ENCODE measurements at regions not wholly inside any gene's neighbourhood (a gene's known extent, or its start where the extent isn't known, plus 50 kb on each side); places are given as distances from the start of the nearest gene placed in this dataset.

GRCh38 chr12:107152315-107152714, 59.0 kb upstream of the CRY1 start:
- in situ Hi-C loops (cut with HindIII; ENCODE audit: extremely low pct_ligation_motif_present, low pct_unique_long_range_greater_than_20kb) (no loop called here), intact Hi-C loops (cut with micrococcal nuclease; ENCODE audit: unreplicated experiment) (no loop called here)
- H3K79me2 ChIP-seq (ENCODE audit: insufficient read depth, low read length) = no peaks in the 10 kb centered on the region
- 3% methylated on average over 3 of the region's 3 CpGs for WGBS (ENCODE audit: low lambda C conversion rate)
- ATAC-seq = no peak
- no peak overlapping the region for H2AFZ ChIP-seq (ENCODE audit: low read length)
- no peak for DNase-seq (ENCODE audit: low spot score)
- no peaks in the 10 kb centered on the region for H4K20me1 ChIP-seq (ENCODE audit: insufficient read depth, low read length)
- H3K4me1 ChIP-seq (ENCODE audit: insufficient read depth, low read length) = no peaks in the 10 kb centered on the region
- TF ChIP-seq SIX1 (CRISPR knock-in tag; IDR thresholded peaks at IDR 0.05; ENCODE audit: borderline replicate concordance) (no peak), STAG1 (CRISPR knock-in tag; IDR thresholded peaks at IDR 0.05) (no peak), TAF1 (CRISPR knock-in tag; IDR thresholded peaks at IDR 0.05) (no peak), TCF12 (IDR thresholded peaks at IDR 0.05) (no peak), TCF12 (CRISPR knock-in tag; IDR thresholded peaks at IDR 0.05) (no peak), AGO2 (optimal IDR thresholded peaks at IDR 0.05; ENCODE audit: low read depth, low read length) (no peak), SMAD3 (CRISPR knock-in tag; IDR thresholded peaks at IDR 0.05) (no peak), AKAP8 (CRISPR knock-in tag; IDR thresholded peaks at IDR 0.05) (no peak), NFIB (CRISPR knock-in tag; IDR thresholded peaks at IDR 0.05; ENCODE audit: borderline replicate concordance) (no peak), GPN1 (CRISPR knock-in tag; IDR thresholded peaks at IDR 0.05; ENCODE audit: borderline replicate concordance) (no peak), FOXM1 (CRISPR knock-in tag; IDR thresholded peaks at IDR 0.05) (no peak), ZNF563 (CRISPR knock-in tag; IDR thresholded peaks at IDR 0.05) (no peak), REL (CRISPR knock-in tag; conservative IDR thresholded peaks at IDR 0.05) (no peak), KDM4B (CRISPR knock-in tag; IDR thresholded peaks at IDR 0.05) (no peak), ZNF773 (CRISPR knock-in tag; IDR thresholded peaks at IDR 0.05; ENCODE audit: borderline replicate concordance) (no peak), RBM22 (optimal IDR thresholded peaks at IDR 0.05; ENCODE audit: low read length) (no peak), ZSCAN12 (CRISPR knock-in tag; IDR thresholded peaks at IDR 0.05) (no peak)
- TF ChIP-seq, protein P1, sequence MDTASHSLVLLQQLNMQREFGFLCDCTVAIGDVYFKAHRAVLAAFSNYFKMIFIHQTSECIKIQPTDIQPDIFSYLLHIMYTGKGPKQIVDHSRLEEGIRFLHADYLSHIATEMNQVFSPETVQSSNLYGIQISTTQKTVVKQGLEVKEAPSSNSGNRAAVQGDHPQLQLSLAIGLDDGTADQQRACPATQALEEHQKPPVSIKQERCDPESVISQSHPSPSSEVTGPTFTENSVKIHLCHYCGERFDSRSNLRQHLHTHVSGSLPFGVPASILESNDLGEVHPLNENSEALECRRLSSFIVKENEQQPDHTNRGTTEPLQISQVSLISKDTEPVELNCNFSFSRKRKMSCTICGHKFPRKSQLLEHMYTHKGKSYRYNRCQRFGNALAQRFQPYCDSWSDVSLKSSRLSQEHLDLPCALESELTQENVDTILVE (CRISPR knock-in tag; IDR thresholded peaks at IDR 0.05) = no peak
- TF ChIP-seq, protein P2, sequence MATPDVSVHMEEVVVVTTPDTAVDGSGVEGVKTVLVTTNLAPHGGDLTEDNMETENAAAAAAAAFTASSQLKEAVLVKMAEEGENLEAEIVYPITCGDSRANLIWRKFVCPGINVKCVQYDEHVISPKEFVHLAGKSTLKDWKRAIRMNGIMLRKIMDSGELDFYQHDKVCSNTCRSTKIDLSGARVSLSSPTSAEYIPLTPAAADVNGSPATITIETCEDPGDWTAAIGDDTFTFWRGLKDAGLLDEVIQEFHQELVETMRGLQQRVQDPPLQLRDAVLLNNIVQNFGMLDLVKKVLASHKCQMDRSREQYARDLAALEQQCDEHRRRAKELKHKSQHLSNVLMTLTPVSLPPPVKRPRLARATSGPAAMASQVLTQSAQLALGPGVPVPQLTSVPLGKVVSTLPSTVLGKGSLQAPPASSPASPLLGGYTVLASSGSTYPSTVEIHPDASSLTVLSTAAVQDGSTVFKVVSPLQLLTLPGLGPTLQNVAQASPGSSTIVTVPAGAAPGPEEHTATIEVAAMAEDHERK (CRISPR knock-in tag; IDR thresholded peaks at IDR 0.05; ENCODE audit: low read depth) = no peak
- no peak for FAIRE-seq
- no TSS peak for BruUV-seq (replicated peaks)
- H3K27ac ChIP-seq (ENCODE audit: extremely low read length, insufficient read depth, low read length) = no peak overlapping the region
- POLR2A ChIA-PET = no interaction called here
- no peak overlapping the region for H3K4me3 ChIP-seq (replicated peaks in 1 of 3; ENCODE audit: insufficient read depth in 1 of 3, low read depth in 2 of 3, low read length in 3 of 3)
- peaks cover 0 to 8% of the 10 kb centered on the region in 2 experiments; a peak in 2 of 5 replicates for H3K27me3 ChIP-seq (ENCODE audit: control insufficient read depth in 1 of 2, insufficient read depth in 2 of 2, low read length in 2 of 2)
- CTCF ChIA-PET (ENCODE audit: low intra/inter-chr PET ratio, low total read pairs) = no interaction called here
- no peaks in the 10 kb centered on the region for H3K36me3 ChIP-seq (replicated peaks in 1 of 2; ENCODE audit: control insufficient read depth in 1 of 2, insufficient read depth in 2 of 2, low read length in 2 of 2)
- H3K9me3 ChIP-seq (ENCODE audit: low read length) = no peaks in the 10 kb centered on the region
- no peak overlapping the region for H3K4me2 ChIP-seq (ENCODE audit: low read depth, low read length)
- no peak overlapping the region for H3K9ac ChIP-seq (ENCODE audit: insufficient read depth, low read depth, low read length)
